BE2C (cell line): ENCODE measurements at regions not wholly inside any gene's neighbourhood (a gene's known extent, or its start where the extent isn't known, plus 50 kb on each side); places are given as distances from the start of the nearest gene placed in this dataset.

ENCODE experiments used
- DNase-seq: peaks from one replicate; pipeline ENCODE4 v3.0.0-alpha.2; 2020
- H3K27me3 ChIP-seq: fragments of 250-450 bp; sonication (Bioruptor Pico); 2 replicates; pipeline ENCODE4 v1.5.1; 2020; ENCODE audit warnings: mild to moderate bottlenecking
- H3K36me3 ChIP-seq: fragments of 250-450 bp; sonication (Bioruptor Pico); 2 replicates; pipeline ENCODE4 v1.5.1; 2020; ENCODE audit warnings: mild to moderate bottlenecking
- H3K4me1 ChIP-seq: fragments of 250-450 bp; sonication (Bioruptor Pico); 2 replicates; pipeline ENCODE4 v1.5.1; 2020
- H3K4me3 ChIP-seq: 2 replicates; pipeline ENCODE4 v1.5.1; 2011; ENCODE audit warnings: low read depth, low read length
- H3K9me3 ChIP-seq: fragments of 250-450 bp; sonication (Bioruptor Pico); 2 replicates; pipeline ENCODE4 v1.5.1; 2020
- TF ChIP-seq, protein P1 (sequence below): IDR thresholded peaks from 2 replicates; pipeline ENCODE4 v1.5.1; 2012; ENCODE audit warnings: mild to moderate bottlenecking, low read depth, low read length

DNA sequence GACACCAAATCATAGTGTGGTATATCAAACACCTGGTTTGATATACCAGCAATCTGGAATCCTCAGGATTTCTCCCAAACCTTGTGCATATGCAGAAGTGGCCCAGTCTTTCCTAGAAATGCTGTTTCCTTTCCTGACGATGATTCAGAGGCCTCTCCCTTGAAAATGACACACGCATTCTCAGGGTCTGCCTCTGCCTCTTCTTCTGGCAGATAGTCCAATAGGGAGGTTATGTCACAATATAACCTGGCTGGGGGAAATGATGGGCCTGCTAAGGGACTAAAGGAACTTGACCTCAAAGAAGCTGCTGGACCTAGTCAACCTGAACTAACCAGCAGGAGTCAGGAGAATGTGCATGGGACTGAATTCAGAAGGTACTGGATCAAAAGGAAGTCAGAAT, 435.2 kb downstream of the IDS start:
- no peaks in the 10 kb centered on the region for H3K27me3 ChIP-seq
- H3K4me3 ChIP-seq = no peak overlapping the region
- no peaks in the 10 kb centered on the region for H3K4me1 ChIP-seq
- no peaks in the 10 kb centered on the region for H3K36me3 ChIP-seq
- TF ChIP-seq, protein P1, sequence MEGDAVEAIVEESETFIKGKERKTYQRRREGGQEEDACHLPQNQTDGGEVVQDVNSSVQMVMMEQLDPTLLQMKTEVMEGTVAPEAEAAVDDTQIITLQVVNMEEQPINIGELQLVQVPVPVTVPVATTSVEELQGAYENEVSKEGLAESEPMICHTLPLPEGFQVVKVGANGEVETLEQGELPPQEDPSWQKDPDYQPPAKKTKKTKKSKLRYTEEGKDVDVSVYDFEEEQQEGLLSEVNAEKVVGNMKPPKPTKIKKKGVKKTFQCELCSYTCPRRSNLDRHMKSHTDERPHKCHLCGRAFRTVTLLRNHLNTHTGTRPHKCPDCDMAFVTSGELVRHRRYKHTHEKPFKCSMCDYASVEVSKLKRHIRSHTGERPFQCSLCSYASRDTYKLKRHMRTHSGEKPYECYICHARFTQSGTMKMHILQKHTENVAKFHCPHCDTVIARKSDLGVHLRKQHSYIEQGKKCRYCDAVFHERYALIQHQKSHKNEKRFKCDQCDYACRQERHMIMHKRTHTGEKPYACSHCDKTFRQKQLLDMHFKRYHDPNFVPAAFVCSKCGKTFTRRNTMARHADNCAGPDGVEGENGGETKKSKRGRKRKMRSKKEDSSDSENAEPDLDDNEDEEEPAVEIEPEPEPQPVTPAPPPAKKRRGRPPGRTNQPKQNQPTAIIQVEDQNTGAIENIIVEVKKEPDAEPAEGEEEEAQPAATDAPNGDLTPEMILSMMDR = no peak
- H3K9me3 ChIP-seq = no peaks in the 10 kb centered on the region
- DNase-seq = no peak

DNA sequence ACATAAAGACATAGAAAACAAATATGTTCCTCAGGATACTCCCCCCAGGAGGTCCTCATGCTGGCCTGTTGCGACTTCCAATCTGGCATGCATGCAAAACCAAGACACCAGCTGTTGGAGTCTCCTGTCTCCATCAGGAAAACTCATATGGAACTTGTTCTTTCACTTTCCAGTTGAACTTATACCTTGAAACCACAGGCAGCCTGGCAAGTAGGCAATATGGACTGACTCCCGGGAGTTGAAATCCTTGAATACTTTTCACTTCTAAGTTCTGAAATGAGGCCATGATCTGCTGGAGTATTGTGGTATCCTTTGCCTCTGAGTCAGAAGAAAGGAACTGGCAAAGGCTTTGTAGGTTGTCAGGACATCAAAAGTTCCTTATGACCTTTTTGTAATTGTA, 444.2 kb downstream of the IDS start:
- H3K36me3 ChIP-seq = no peaks in the 10 kb centered on the region
- TF ChIP-seq, protein P1 = no peak
- DNase-seq = no peak
- no peak overlapping the region for H3K4me3 ChIP-seq
- no peaks in the 10 kb centered on the region for H3K27me3 ChIP-seq
- H3K9me3 ChIP-seq = no peaks in the 10 kb centered on the region
- H3K4me1 ChIP-seq = no peaks in the 10 kb centered on the region
